ENCODE measurements at regions not wholly inside any gene's neighbourhood (a gene's known extent, or its start where the extent isn't known, plus 50 kb on each side); places are given as distances from the start of the nearest gene placed in this dataset.

DNA sequence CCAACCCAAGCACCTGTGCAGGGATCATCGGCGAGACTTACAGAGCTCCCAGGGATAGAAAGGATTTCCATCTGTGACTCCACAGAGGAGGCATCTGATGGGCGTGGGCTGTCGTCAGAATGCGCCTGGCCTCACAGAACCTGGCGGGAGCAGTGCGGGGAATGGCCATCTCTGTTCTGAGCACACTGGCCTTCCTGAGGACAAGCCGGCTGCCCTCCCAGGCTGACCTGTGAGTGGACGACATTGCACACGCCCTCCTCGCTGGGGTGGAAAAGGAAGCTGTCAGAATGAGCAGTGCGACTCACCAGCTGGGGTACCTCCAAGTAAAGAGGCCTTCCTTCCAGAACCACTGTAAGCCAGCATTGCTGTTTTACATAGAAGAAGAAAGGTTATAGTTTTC is 234.6 kb upstream of the PITRM1 start:
- Histone ChIP-seq H3K79me2 (ENCODE audit: control insufficient read depth, insufficient read depth, low read length) (no peaks in the 10 kb centered on the region), H3K9ac (replicated peaks; ENCODE audit: extremely low read depth, insufficient read depth, low read length) (no peak overlapping the region), H3K27me3 (ENCODE audit: control insufficient read depth in 2 of 2, insufficient read depth in 2 of 2, low read length in 2 of 2) (no peaks in the 10 kb centered on the region), H3K36me3 (ENCODE audit: control insufficient read depth in 2 of 2, extremely low read depth in 1 of 2, insufficient read depth in 2 of 2, low read length in 2 of 2) (no peaks in the 10 kb centered on the region), H3K9me3 (replicated peaks; ENCODE audit: control insufficient read depth, insufficient read depth, low read length) (no peaks in the 10 kb centered on the region), H3K4me2 (ENCODE audit: insufficient read depth, low read length) (no peak overlapping the region), H4K20me1 (replicated peaks; ENCODE audit: control insufficient read depth, extremely low read depth, insufficient read depth, low read length) (no peaks in the 10 kb centered on the region), H3K27ac (ENCODE audit: insufficient read depth, low read depth, low read length) (no peak overlapping the region), H3K4me1 (ENCODE audit: control insufficient read depth, extremely low read depth, insufficient read depth, low read length) (peaks cover 2% of the 10 kb centered on the region), H3K4me3 (replicated peaks in 1 of 3; ENCODE audit: insufficient read depth in 1 of 3, low read depth in 1 of 3, low read length in 3 of 3) (no peak overlapping the region), H2AFZ (ENCODE audit: low read depth, low read length) (no peak overlapping the region), H3K9me1 (replicated peaks; ENCODE audit: control insufficient read depth, extremely low read depth, insufficient read depth, low read length) (no peaks in the 10 kb centered on the region)
- ChIA-PET POLR2A (no interaction called here), CTCF (no interaction called here)
- BruUV-seq (replicated peaks) = no TSS peak
- no peak for TF ChIP-seq MYC (IDR thresholded peaks at IDR 0.05; ENCODE audit: low read depth, low read length)
- TF ChIP-seq GATA2 (IDR thresholded peaks at IDR 0.05; ENCODE audit: insufficient read depth, insufficient read length, low read depth, low read length) = no peak
- no peak for TF ChIP-seq FOS (IDR thresholded peaks at IDR 0.05; ENCODE audit: borderline replicate concordance, insufficient read depth, low read length)
- TF ChIP-seq, protein P1, sequence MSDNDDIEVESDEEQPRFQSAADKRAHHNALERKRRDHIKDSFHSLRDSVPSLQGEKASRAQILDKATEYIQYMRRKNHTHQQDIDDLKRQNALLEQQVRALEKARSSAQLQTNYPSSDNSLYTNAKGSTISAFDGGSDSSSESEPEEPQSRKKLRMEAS (IDR thresholded peaks at IDR 0.05; ENCODE audit: insufficient read depth, insufficient read length) = no peak
- TF ChIP-seq POLR2A (IDR thresholded peaks at IDR 0.05; ENCODE audit: low read depth, low read length) = no peak
- no peak for TF ChIP-seq POLR2AphosphoS5 (IDR thresholded peaks at IDR 0.05; ENCODE audit: insufficient read depth, low read depth, low read length)
- TF ChIP-seq JUN (IDR thresholded peaks at IDR 0.05; ENCODE audit: borderline replicate concordance, insufficient read depth, insufficient read length, low read depth) = no peak
- TF ChIP-seq, protein P2, sequence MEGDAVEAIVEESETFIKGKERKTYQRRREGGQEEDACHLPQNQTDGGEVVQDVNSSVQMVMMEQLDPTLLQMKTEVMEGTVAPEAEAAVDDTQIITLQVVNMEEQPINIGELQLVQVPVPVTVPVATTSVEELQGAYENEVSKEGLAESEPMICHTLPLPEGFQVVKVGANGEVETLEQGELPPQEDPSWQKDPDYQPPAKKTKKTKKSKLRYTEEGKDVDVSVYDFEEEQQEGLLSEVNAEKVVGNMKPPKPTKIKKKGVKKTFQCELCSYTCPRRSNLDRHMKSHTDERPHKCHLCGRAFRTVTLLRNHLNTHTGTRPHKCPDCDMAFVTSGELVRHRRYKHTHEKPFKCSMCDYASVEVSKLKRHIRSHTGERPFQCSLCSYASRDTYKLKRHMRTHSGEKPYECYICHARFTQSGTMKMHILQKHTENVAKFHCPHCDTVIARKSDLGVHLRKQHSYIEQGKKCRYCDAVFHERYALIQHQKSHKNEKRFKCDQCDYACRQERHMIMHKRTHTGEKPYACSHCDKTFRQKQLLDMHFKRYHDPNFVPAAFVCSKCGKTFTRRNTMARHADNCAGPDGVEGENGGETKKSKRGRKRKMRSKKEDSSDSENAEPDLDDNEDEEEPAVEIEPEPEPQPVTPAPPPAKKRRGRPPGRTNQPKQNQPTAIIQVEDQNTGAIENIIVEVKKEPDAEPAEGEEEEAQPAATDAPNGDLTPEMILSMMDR (IDR thresholded peaks at IDR 0.05; ENCODE audit: extremely low read depth in 1 of 2, insufficient read depth in 1 of 2, low read depth in 1 of 2, low read length in 2 of 2) = no peak
- no peak for TF ChIP-seq EZH2 (IDR thresholded peaks at IDR 0.05; ENCODE audit: borderline replicate concordance, low read depth, low read length, severe bottlenecking)
- no peak for DNase-seq (ENCODE audit: low read depth, low spot score)
- dilution Hi-C loops (cut with MboI; ENCODE audit: extremely low pct_ligation_motif_present, low sequenced_read_pairs) (no loop called here), intact Hi-C loops (cut with micrococcal nuclease) (no loop called here)
- no peak for FAIRE-seq
